HepG2 (cell line): ENCODE measurements at regions not wholly inside any gene's neighbourhood (a gene's known extent, or its start where the extent isn't known, plus 50 kb on each side); places are given as distances from the start of the nearest gene placed in this dataset.

Experiments used
- ATAC-seq: fragments of 200-7000 bp; cut with Tn5 transposase; 3 replicates; pipeline ENCODE4 v1.9.1; 2020; ENCODE audit warnings: mild to moderate bottlenecking, moderate library complexity
- BruUV-seq: library from RNA; stranded (reverse); fragments of 400-500 nt; replicated peaks from 2 replicates; lab custom pipeline; 2021; lab: Mats Ljungman, UMichigan
- CTCF ChIA-PET: fragments of 300-600 bp; formaldehyde crosslinking; extraction: SDS; loops from one replicate; lab custom pipeline; 2021; ENCODE audit warnings: low total read pairs, inconsistent platforms, low intra/inter-chr PET ratio; lab: Yijun Ruan, JAX
- POLR2A ChIA-PET: fragments of 350-600 bp; sonication (Branson Sonifier 250); formaldehyde crosslinking; loops from one replicate; lab custom pipeline; 2020; ENCODE audit warnings: antibody characterized with exemption, inconsistent platforms; lab: Yijun Ruan, JAX
- DNase-seq: peaks from one replicate; pipeline ENCODE4 v3.0.0-alpha.2; 2015; ENCODE audit warnings: low spot score
- FAIRE-seq: peaks from 3 replicates; lab custom pipeline; 2011; peaks lifted over from hg19 to GRCh38; lab: Jason Lieb, UNC
- H2AFZ ChIP-seq: one replicate; pipeline ENCODE4 v1.6.1; 2011; ENCODE audit warnings: low read length, inconsistent platforms
- H3K27ac ChIP-seq: fragments of 300-600 bp; 3 replicates; pipeline ENCODE4 v1.8.0; 2011; ENCODE audit warnings: mixed run types, mild to moderate bottlenecking, mixed read lengths, low read length, inconsistent platforms; ENCODE audit not compliant: insufficient read depth; ENCODE audit errors: extremely low read length
- H3K27me3 ChIP-seq, 2 experiments: fragments of 200-600 bp in 1 of 2; 2 replicates in 1 of 2; 3 replicates in 1 of 2; pipeline versions ENCODE4 v1.6.0 to v1.8.0; 2011; ENCODE audit warnings: low read length in 2 of 2, mild to moderate bottlenecking in 2 of 2, moderate library complexity in 2 of 2, inconsistent platforms in 1 of 2; ENCODE audit not compliant: insufficient read depth in 2 of 2, control insufficient read depth in 1 of 2
- H3K36me3 ChIP-seq, 2 experiments: fragments of 200-600 bp in 1 of 2; replicated peaks in 1 of 2; 2 replicates in 1 of 2; 3 replicates in 1 of 2; pipeline versions ENCODE4 v1.5.1 to v1.8.0; 2011; ENCODE audit warnings: low read length in 2 of 2, inconsistent platforms in 1 of 2; ENCODE audit not compliant: insufficient read depth in 2 of 2, control insufficient read depth in 1 of 2
- H3K4me1 ChIP-seq: 2 replicates; pipeline ENCODE4 v1.5.1; 2012; ENCODE audit warnings: low read length, inconsistent platforms; ENCODE audit not compliant: insufficient read depth
- H3K4me2 ChIP-seq: 2 replicates; pipeline ENCODE4 v1.6.0; 2011; ENCODE audit warnings: low read depth, low read length, inconsistent platforms
- H3K4me3 ChIP-seq, 3 experiments: fragments of 200-600 bp in 1 of 3; sonication (generic), shearing (Covaris generic) in 1 of 3; replicated peaks in 1 of 3; 2 replicates each; pipeline ENCODE4 v1.5.1; 2011 to 2016; ENCODE audit warnings: low read length in 3 of 3, inconsistent platforms in 2 of 3, low read depth in 2 of 3, mild to moderate bottlenecking in 2 of 3, control low read depth in 1 of 3, mixed read lengths in 1 of 3; ENCODE audit not compliant: insufficient read depth in 1 of 3
- H3K79me2 ChIP-seq: one replicate; pipeline ENCODE4 v1.6.1; 2011; ENCODE audit warnings: low read length, inconsistent platforms; ENCODE audit not compliant: insufficient read depth
- H3K9ac ChIP-seq: 2 replicates; pipeline ENCODE4 v1.6.0; 2011; ENCODE audit warnings: mild to moderate bottlenecking, low read depth, low read length, inconsistent platforms; ENCODE audit not compliant: insufficient read depth
- H3K9me3 ChIP-seq: 2 replicates; pipeline ENCODE4 v1.5.1; 2012; ENCODE audit warnings: mild to moderate bottlenecking, low read length
- H4K20me1 ChIP-seq: 2 replicates; pipeline ENCODE4 v1.6.0; 2011; ENCODE audit warnings: inconsistent platforms, mild to moderate bottlenecking, low read length, moderate library complexity; ENCODE audit not compliant: insufficient read depth
- ARNT ChIP-seq: fragments of 450-650 bp; IDR thresholded peaks from 2 replicates; pipeline ENCODE4 v1.6.1; 2017
- HNF1A ChIP-seq, 2 experiments: sonication (generic) in 1 of 2; formaldehyde crosslinking in 1 of 2; IDR thresholded peaks; 2 replicates each; pipeline versions ENCODE4 v1.4.0 to v1.6.1; 2016 to 2020; ENCODE audit warnings: borderline replicate concordance in 1 of 2, low read depth in 1 of 2, mild to moderate bottlenecking in 1 of 2, missing genetic modification reagents in 1 of 2
- HOXA9 ChIP-seq: sonication (generic); formaldehyde crosslinking; IDR thresholded peaks from 2 replicates; pipeline ENCODE4 v1.8.1; 2022; ENCODE audit warnings: missing genetic modification reagents, mild to moderate bottlenecking, moderate library complexity, borderline replicate concordance
- IKZF1 ChIP-seq: fragments of 450-650 bp; IDR thresholded peaks from 2 replicates; pipeline ENCODE4 v1.7.1; 2016
- ISL2 ChIP-seq: sonication (generic); formaldehyde crosslinking; IDR thresholded peaks from 2 replicates; pipeline ENCODE4 v1.5.0; 2020; ENCODE audit warnings: missing genetic modification reagents
- MATR3 ChIP-seq: sonication (generic); formaldehyde crosslinking; IDR thresholded peaks from 2 replicates; pipeline ENCODE4 v1.4.0; 2020; ENCODE audit warnings: missing genetic modification reagents
- SP5 ChIP-seq: IDR thresholded peaks from 2 replicates; pipeline ENCODE4 v1.6.1; 2016; ENCODE audit warnings: low read depth, borderline replicate concordance
- SRSF4 ChIP-seq: fragments of 200-400 bp; formaldehyde crosslinking; IDR thresholded peaks from one replicate; pipeline ENCODE4 v1.6.1; 2018; ENCODE audit warnings: mild to moderate bottlenecking, low read depth, low read length, moderate library complexity; ENCODE audit not compliant: poor library complexity, severe bottlenecking
- TBP ChIP-seq: sonication (generic); formaldehyde crosslinking; IDR thresholded peaks from 2 replicates; pipeline ENCODE4 v1.5.0; 2020; ENCODE audit warnings: missing genetic modification reagents
- THAP11 ChIP-seq: IDR thresholded peaks from 2 replicates; pipeline ENCODE4 v1.6.1; 2016; ENCODE audit warnings: missing biosample characterization, missing genetic modification reagents
- ZFP36 ChIP-seq: fragments of 150-350 bp; IDR thresholded peaks from 2 replicates; pipeline ENCODE4 v1.6.1; 2018; ENCODE audit warnings: borderline replicate concordance, low read length, low read depth; ENCODE audit not compliant: partially characterized antibody
- ZFYVE20 ChIP-seq: sonication (generic); formaldehyde crosslinking; IDR thresholded peaks from 2 replicates; pipeline ENCODE4 v1.8.0; 2023; ENCODE audit warnings: low read depth, mild to moderate bottlenecking, moderate library complexity, missing genetic modification reagents, borderline replicate concordance
- ZNF17 ChIP-seq: sonication (generic); formaldehyde crosslinking; IDR thresholded peaks from 2 replicates; pipeline ENCODE4 v1.5.0; 2020; ENCODE audit warnings: mild to moderate bottlenecking, missing genetic modification reagents
- ZNF207 ChIP-seq: fragments of 450-650 bp; IDR thresholded peaks from 2 replicates; pipeline ENCODE4 v1.6.1; 2016; ENCODE audit warnings: antibody characterized with exemption, borderline replicate concordance
- ZNF235 ChIP-seq: sonication (generic); formaldehyde crosslinking; IDR thresholded peaks from 2 replicates; pipeline ENCODE4 v1.8.1; 2023; ENCODE audit warnings: mild to moderate bottlenecking, missing genetic modification reagents, borderline replicate concordance
- ZNF367 ChIP-seq: sonication (generic); formaldehyde crosslinking; IDR thresholded peaks from 2 replicates; pipeline ENCODE4 v1.4.0; 2020; ENCODE audit warnings: missing genetic modification reagents, borderline replicate concordance
- ZNF44 ChIP-seq: sonication (generic); formaldehyde crosslinking; IDR thresholded peaks from 2 replicates; pipeline ENCODE4 v1.5.1; 2020; ENCODE audit warnings: mild to moderate bottlenecking, missing genetic modification reagents
- ZNF577 ChIP-seq: sonication (generic); formaldehyde crosslinking; IDR thresholded peaks from 2 replicates; pipeline ENCODE4 v1.4.0; 2020; ENCODE audit warnings: mild to moderate bottlenecking, low read depth, missing genetic modification reagents, borderline replicate concordance
- ZNF83 ChIP-seq: sonication (generic); formaldehyde crosslinking; IDR thresholded peaks from 2 replicates; pipeline ENCODE4 v1.4.0; 2020; ENCODE audit warnings: missing genetic modification reagents, mild to moderate bottlenecking, borderline replicate concordance
- WGBS: methylation state at CpG from one replicate; pipeline ENCODE4 v1.1.6; 2017; ENCODE audit warnings: low lambda C conversion rate; 5-methylcytosine and 5-hydroxymethylcytosine counted together
- in situ Hi-C: cut with HindIII; loops from 2 replicates; pipeline ENCODE4 v1.10.0; 2017; ENCODE audit warnings: low pct_unique_long_range_greater_than_20kb; ENCODE audit not compliant: extremely low pct_ligation_motif_present
- intact Hi-C: fragments of 100-400 bp; cut with micrococcal nuclease; formaldehyde crosslinking; loops from one replicate; pipeline ENCODE4 v1.10.0; 2022; ENCODE audit not compliant: unreplicated experiment
- TF ChIP-seq, protein P1 (sequence below): sonication (generic); formaldehyde crosslinking; IDR thresholded peaks from 2 replicates; pipeline ENCODE4 v1.4.0; 2020; ENCODE audit warnings: mild to moderate bottlenecking, missing genetic modification reagents

- peak overlapping the region in 1 of 3 experiments; percentile 26; a peak in 2 of 6 replicates for H3K4me3 ChIP-seq
- ChIA-PET POLR2A (interaction anchor here (0.6 to 1.7 kb wide), 7 partner anchors 15 to 307 kb away, joined by 3 to 11 read pairs (median 4); partner anchors contain the start of gene SOX4), CTCF (no interaction called here)
- H3K79me2 ChIP-seq = no peaks in the 10 kb centered on the region
- in situ Hi-C loops (no loop called here), intact Hi-C loops (no loop called here)
- DNase-seq = peak; percentile 85
- H3K9ac ChIP-seq = peak overlapping the region; percentile 39; the same call in 1 of the 2 replicates
- no peaks in the 10 kb centered on the region for H3K36me3 ChIP-seq
- no peaks in the 10 kb centered on the region for H3K27me3 ChIP-seq
- H3K4me2 ChIP-seq = peak overlapping the region; percentile 58
- H4K20me1 ChIP-seq = no peaks in the 10 kb centered on the region
- BruUV-seq = no TSS peak
- under 1% methylated on average over 3 of the region's 3 CpGs for WGBS
- FAIRE-seq = no peak
- peak overlapping the region; percentile 62 for H3K27ac ChIP-seq
- ATAC-seq = peak; percentile 96
- no peak overlapping the region for H2AFZ ChIP-seq
- peaks cover 64% of the 10 kb centered on the region for H3K4me1 ChIP-seq
- no peaks in the 10 kb centered on the region for H3K9me3 ChIP-seq
- TF ChIP-seq MATR3 (CRISPR knock-in tag) (no peak), ZFP36 (peak; percentile 64), HNF1A (IDR thresholded peaks at IDR 0.05; ENCODE audit: low read depth) (peak; percentile 95), HNF1A (CRISPR knock-in tag; IDR thresholded peaks at IDR 0.05; ENCODE audit: borderline replicate concordance) (peak; percentile 97; the same call in 1 of the 2 replicates), HOXA9 (no peak), ZNF44 (no peak), ZNF577 (CRISPR knock-in tag) (no peak), ZNF17 (no peak), TBP (CRISPR knock-in tag) (no peak), ZNF207 (no peak), ZFYVE20 (CRISPR knock-in tag) (no peak), ZNF367 (no peak), SP5 (CRISPR knock-in tag) (peak; percentile 62), ZNF235 (CRISPR knock-in tag) (no peak), ARNT (peak; percentile 97; the same call in 1 of the 2 replicates), IKZF1 (no peak), ZNF83 (CRISPR knock-in tag) (no peak), SRSF4 (no peak), THAP11 (CRISPR knock-in tag) (peak; percentile 57), ISL2 (CRISPR knock-in tag) (peak; percentile 95)
- TF ChIP-seq, protein P1, sequence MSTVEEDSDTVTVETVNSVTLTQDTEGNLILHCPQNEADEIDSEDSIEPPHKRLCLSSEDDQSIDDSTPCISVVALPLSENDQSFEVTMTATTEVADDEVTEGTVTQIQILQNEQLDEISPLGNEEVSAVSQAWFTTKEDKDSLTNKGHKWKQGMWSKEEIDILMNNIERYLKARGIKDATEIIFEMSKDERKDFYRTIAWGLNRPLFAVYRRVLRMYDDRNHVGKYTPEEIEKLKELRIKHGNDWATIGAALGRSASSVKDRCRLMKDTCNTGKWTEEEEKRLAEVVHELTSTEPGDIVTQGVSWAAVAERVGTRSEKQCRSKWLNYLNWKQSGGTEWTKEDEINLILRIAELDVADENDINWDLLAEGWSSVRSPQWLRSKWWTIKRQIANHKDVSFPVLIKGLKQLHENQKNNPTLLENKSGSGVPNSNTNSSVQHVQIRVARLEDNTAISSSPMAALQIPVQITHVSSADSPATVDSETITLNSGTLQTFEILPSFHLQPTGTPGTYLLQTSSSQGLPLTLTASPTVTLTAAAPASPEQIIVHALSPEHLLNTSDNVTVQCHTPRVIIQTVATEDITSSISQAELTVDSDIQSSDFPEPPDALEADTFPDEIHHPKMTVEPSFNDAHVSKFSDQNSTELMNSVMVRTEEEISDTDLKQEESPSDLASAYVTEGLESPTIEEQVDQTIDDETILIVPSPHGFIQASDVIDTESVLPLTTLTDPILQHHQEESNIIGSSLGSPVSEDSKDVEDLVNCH (CRISPR knock-in tag) = no peak
Measured at GRCh38 chr6:21451546-21452013, 142.0 kb upstream of the SOX4 start.
